Tibial artery (tissue), 4 donors: ENCODE measurements at regions not wholly inside any gene's neighbourhood (a gene's known extent, or its start where the extent isn't known, plus 50 kb on each side); places are given as distances from the start of the nearest gene placed in this dataset.

ENCODE experiments used
- DNase-seq, 2 donors: peaks; one replicate each; pipeline ENCODE4 v3.0.0-alpha.2; 2019
- H3K27ac ChIP-seq, 2 donors: fragments of 200-600 bp; sonication (generic) in 1 of 2; 1 replicate in 1 of 2; 2 replicates in 1 of 2; pipeline ENCODE4 v1.5.1; 2018 to 2019; ENCODE audit warnings: mild to moderate bottlenecking in 1 of 2
- H3K27me3 ChIP-seq, 2 donors: fragments of 200-600 bp; sonication (generic) in 1 of 2; one replicate each; pipeline versions ENCODE4 v1.5.1 to v1.6.0; 2016 to 2019
- H3K36me3 ChIP-seq, 3 donors: fragments of 200-600 bp; sonication (generic) in 2 of 3; one replicate each; pipeline ENCODE4 v1.5.1; 2016 to 2019; ENCODE audit warnings: mild to moderate bottlenecking in 2 of 3
- H3K4me1 ChIP-seq, 4 donors: fragments of 200-600 bp; sonication (generic) in 2 of 4; 1 replicate in 3 of 4; 2 replicates in 1 of 4; pipeline ENCODE4 v1.5.1; 2016 to 2019
- H3K4me3 ChIP-seq, 2 donors: fragments of 200-600 bp; sonication (generic) in 1 of 2; 1 replicate in 1 of 2; 2 replicates in 1 of 2; pipeline ENCODE4 v1.5.1; 2018 to 2019; ENCODE audit warnings: mild to moderate bottlenecking in 2 of 2
- H3K9me3 ChIP-seq, 3 donors: fragments of 200-600 bp; sonication (generic) in 1 of 3; one replicate each; pipeline ENCODE4 v1.5.1; 2016 to 2019
- CTCF ChIP-seq, 2 experiments: fragments of 200-600 bp in 1 of 2; fragments of 450-650 bp in 1 of 2; IDR thresholded peaks; one replicate each; pipeline ENCODE4 v1.5.1; 2017 to 2019; ENCODE audit warnings: antibody characterized with exemption in 2 of 2, mild to moderate bottlenecking in 1 of 2, moderate library complexity in 1 of 2
- intact Hi-C: fragments of 100-400 bp; cut with DNase I; formaldehyde crosslinking; loops from one replicate; pipeline ENCODE4 v1.15.0; 2023; ENCODE audit warnings: low total_unique reads

DNA sequence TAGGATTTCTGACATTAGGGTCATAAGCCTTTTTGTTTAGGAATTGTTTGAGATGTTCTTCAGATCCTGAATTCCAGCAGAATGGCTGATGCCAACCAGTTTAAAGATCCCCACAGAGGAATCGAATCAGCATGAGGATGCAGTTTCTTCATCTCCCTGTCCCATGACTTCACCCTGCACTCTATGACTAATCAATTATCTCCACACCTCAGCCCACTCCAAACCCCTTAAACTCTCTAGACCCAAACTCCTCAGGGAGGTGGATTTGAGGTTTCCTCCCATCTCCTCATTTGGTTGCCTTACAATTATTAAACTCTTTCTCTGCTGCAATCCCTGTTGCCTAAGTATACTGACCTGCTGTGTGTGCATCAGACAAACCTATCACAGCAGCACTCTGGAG, 86.5 kb upstream of the CRY1 start:
- no peak for TF ChIP-seq CTCF (IDR thresholded peaks at IDR 0.05)

GRCh38 chr12:107180272-107180671, 86.9 kb upstream of the CRY1 start:
- intact Hi-C loops: no loop called here
- no peak overlapping the region for H3K27ac ChIP-seq
- DNase-seq: no peak

More for the DNA sequence above, 86.5 kb upstream of the CRY1 start:
- Histone ChIP-seq H3K36me3 (no peaks in the 10 kb centered on the region), H3K4me3 (no peak overlapping the region), H3K9me3 (no peaks in the 10 kb centered on the region), H3K4me1 (no peaks in the 10 kb centered on the region), H3K27me3 (peaks cover 0 to 7% of the 10 kb centered on the region in 2 donors), H3K27ac (no peak overlapping the region)
- intact Hi-C loops: loop anchor here (10.0 kb wide), 1 partner anchor 635 kb away; no protein-coding TSS in a partner anchor
- no peak for DNase-seq

GRCh38 chr12:107184359-107184930, 91.1 kb upstream of the CRY1 start:
- no peak overlapping the region for H3K4me3 ChIP-seq
- no peak for TF ChIP-seq CTCF (IDR thresholded peaks at IDR 0.05)
- no peak overlapping the region for H3K27ac ChIP-seq
- no peaks in the 10 kb centered on the region for H3K9me3 ChIP-seq
- H3K27me3 ChIP-seq: peaks cover 0 to 7% of the 10 kb centered on the region in 2 donors
- intact Hi-C loops: no loop called here
- no peak for DNase-seq
- H3K36me3 ChIP-seq: no peaks in the 10 kb centered on the region
- no peaks in the 10 kb centered on the region for H3K4me1 ChIP-seq

More at GRCh38 chr12:107180272-107180671, 86.9 kb upstream of the CRY1 start:
- Histone ChIP-seq H3K36me3 (no peaks in the 10 kb centered on the region), H3K9me3 (no peaks in the 10 kb centered on the region), H3K4me3 (no peak overlapping the region), H3K4me1 (no peaks in the 10 kb centered on the region), H3K27me3 (peaks cover 0 to 7% of the 10 kb centered on the region in 2 donors)
- no peak for TF ChIP-seq CTCF (IDR thresholded peaks at IDR 0.05)

DNA sequence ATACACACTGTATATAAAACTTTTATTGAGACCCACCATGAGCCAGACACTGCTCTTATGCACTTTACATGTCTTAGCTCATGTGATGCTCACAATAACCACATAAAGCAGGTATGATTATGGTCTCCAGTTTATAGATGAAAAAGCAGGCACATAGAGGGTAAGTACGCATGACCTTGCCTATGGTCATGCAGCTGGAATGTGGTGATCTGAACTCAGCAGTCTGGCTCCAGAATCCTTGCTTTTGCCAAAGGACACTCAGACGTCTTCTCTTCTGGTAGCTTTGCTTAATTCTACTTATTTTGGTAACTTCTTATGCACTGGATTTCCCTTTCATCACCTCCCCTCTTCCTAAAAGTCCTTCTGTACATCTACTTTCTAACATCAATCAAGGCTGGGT, 103.3 kb upstream of the CRY1 start:
- H3K9me3 ChIP-seq: peaks cover 0 to 3% (median 0%) of the 10 kb centered on the region in 3 donors
- no peak for DNase-seq
- no peaks in the 10 kb centered on the region for H3K36me3 ChIP-seq
- no peak overlapping the region for H3K4me3 ChIP-seq
- TF ChIP-seq CTCF (IDR thresholded peaks at IDR 0.05): no peak
- H3K4me1 ChIP-seq: no peaks in the 10 kb centered on the region
- no peaks in the 10 kb centered on the region for H3K27me3 ChIP-seq
- intact Hi-C loops: no loop called here
- no peak overlapping the region for H3K27ac ChIP-seq

DNA sequence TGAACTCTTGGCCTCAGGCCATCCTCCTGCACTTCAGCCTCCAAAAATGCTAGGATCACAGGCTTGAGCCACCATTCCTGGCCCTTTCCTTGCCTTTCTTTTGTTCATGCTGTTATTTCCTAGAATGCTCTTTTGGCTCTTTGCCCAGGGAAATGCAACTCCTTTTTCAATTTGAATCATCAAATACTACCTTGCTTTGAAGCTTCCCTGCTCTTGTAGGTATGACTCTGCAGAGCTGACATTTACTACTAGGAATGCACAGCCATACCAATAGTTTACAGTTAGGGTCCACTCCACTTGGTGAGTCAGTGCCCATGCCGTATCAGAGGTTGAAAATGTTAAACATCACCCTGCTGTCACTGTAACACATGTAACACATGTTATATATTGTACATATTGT, 107.0 kb upstream of the CRY1 start:
- no peak for DNase-seq
- intact Hi-C loops: no loop called here
- no peaks in the 10 kb centered on the region for H3K36me3 ChIP-seq
- no peaks in the 10 kb centered on the region for H3K4me1 ChIP-seq
- TF ChIP-seq CTCF (IDR thresholded peaks at IDR 0.05): no peak
- H3K27me3 ChIP-seq: no peaks in the 10 kb centered on the region
- H3K4me3 ChIP-seq: no peak overlapping the region
- no peaks in the 10 kb centered on the region for H3K9me3 ChIP-seq
- no peak overlapping the region for H3K27ac ChIP-seq
